ENCODE measurements at regions not wholly inside any gene's neighbourhood (a gene's known extent, or its start where the extent isn't known, plus 50 kb on each side); places are given as distances from the start of the nearest gene placed in this dataset.

- no peak overlapping the region for H3K4me3 ChIP-seq (ENCODE audit: low read length)
- no peak for DNase-seq (ENCODE audit: low read depth)
- TF ChIP-seq CTCF (IDR thresholded peaks at IDR 0.05; ENCODE audit: insufficient read depth, low read depth, low read length, missing control alignments) = no peak
Measured at GRCh38 chr14:49019467-49020115, 566.6 kb downstream of the RPS29 start.

GRCh38 chr14:49017447-49017846 is 568.7 kb downstream of the RPS29 start:
- DNase-seq (ENCODE audit: low read depth) = no peak
- TF ChIP-seq CTCF (IDR thresholded peaks at IDR 0.05; ENCODE audit: insufficient read depth, low read depth, low read length, missing control alignments) = no peak
- H3K4me3 ChIP-seq (ENCODE audit: low read length) = no peak overlapping the region

GRCh38 chr14:49016381-49016780 is 569.8 kb downstream of the RPS29 start:
- TF ChIP-seq CTCF (IDR thresholded peaks at IDR 0.05; ENCODE audit: insufficient read depth, low read depth, low read length, missing control alignments) = no peak
- DNase-seq (ENCODE audit: low read depth) = no peak
- no peak overlapping the region for H3K4me3 ChIP-seq (ENCODE audit: low read length)

DNA sequence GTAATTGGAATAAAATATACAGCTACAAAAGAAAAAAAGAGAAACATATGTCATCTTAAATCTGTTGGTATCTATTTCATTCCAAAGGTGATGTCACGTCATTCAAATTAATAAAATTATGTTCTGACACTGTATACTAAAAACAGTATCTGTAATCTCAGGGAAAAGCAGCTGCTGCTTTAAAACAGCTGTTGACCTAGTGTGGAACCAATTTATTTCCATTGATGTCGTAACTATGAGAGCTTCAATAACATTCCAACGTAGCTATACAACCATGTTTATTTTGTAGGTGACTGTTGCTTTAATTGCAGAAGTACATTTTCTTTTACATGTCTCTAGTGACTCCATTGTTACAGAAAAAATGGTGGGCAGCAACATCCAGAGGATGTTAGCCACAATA is 571.7 kb downstream of the RPS29 start:
- H3K4me3 ChIP-seq (ENCODE audit: low read length) = no peak overlapping the region
- no peak for TF ChIP-seq CTCF (IDR thresholded peaks at IDR 0.05; ENCODE audit: insufficient read depth, low read depth, low read length, missing control alignments)
- DNase-seq (ENCODE audit: low read depth) = no peak

DNA sequence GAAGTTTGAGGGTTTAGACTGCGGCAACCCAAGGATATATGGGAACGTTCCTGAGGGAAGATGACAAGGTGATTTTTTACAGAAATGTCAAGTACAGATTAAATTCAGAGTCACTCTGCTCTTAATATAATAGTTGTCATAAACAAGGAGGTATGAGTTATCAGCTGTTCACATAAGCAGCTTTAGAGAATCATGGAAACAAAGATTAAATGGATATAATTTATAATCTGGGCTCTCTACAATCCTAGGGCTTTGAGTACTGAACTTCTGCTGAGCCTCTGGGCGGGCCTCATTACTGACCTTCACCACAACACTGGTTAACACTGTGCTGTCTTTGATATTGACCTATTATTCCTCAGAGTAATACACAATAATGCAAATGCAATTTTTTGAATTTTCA is 577.8 kb downstream of the RPS29 start:
- no peak for DNase-seq (ENCODE audit: low read depth)
- H3K4me3 ChIP-seq (ENCODE audit: low read length) = no peak overlapping the region
- TF ChIP-seq CTCF (IDR thresholded peaks at IDR 0.05; ENCODE audit: insufficient read depth, low read depth, low read length, missing control alignments) = no peak

GRCh38 chr14:48991141-48991540 is 595.0 kb downstream of the RPS29 start:
- H3K4me3 ChIP-seq (ENCODE audit: low read length) = no peak overlapping the region
- DNase-seq (ENCODE audit: low read depth) = no peak
- no peak for TF ChIP-seq CTCF (IDR thresholded peaks at IDR 0.05; ENCODE audit: insufficient read depth, low read depth, low read length, missing control alignments)

- H3K4me3 ChIP-seq (ENCODE audit: low read length) = no peak overlapping the region
- no peak for DNase-seq (ENCODE audit: low read depth)
- no peak for TF ChIP-seq CTCF (IDR thresholded peaks at IDR 0.05; ENCODE audit: insufficient read depth, low read depth, low read length, missing control alignments)
Measured at GRCh38 chr14:48983351-48983888, 602.8 kb downstream of the RPS29 start.

Data from epithelial cell of esophagus (primary cell).